ENCODE measurements at regions not wholly inside any gene's neighbourhood (a gene's known extent, or its start where the extent isn't known, plus 50 kb on each side); places are given as distances from the start of the nearest gene placed in this dataset.
A peak's percentile ranks its signal among the peaks of the same experiment; 100 is the strongest.

- no peak for DNase-seq
These were observed 408.7 kb upstream of the PKN2 start for GRCh38 chr1:88275259-88275862.

DNA sequence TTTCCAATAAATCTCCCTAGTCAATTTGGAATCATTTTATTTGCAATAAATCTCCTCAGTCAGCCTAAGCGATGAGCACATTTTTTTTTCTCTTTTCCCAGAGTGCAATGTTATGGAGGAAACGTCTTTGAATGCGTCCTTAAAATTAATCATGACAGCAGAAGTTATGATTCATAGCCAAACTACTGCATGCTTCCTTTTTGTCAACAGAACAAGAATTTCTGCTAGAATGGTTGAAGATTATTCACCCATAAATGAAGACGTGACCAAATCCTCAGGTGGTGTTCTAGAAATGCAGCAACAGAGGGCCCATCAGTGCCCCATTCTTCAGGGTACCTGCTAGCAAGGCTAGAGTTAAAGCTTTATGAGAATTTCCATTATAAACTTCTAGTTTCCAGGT is 407.9 kb upstream of the PKN2 start:
- DNase-seq: no peak

GRCh38 chr1:88284066-88284465 is 400.0 kb upstream of the PKN2 start:
- DNase-seq: no peak

DNA sequence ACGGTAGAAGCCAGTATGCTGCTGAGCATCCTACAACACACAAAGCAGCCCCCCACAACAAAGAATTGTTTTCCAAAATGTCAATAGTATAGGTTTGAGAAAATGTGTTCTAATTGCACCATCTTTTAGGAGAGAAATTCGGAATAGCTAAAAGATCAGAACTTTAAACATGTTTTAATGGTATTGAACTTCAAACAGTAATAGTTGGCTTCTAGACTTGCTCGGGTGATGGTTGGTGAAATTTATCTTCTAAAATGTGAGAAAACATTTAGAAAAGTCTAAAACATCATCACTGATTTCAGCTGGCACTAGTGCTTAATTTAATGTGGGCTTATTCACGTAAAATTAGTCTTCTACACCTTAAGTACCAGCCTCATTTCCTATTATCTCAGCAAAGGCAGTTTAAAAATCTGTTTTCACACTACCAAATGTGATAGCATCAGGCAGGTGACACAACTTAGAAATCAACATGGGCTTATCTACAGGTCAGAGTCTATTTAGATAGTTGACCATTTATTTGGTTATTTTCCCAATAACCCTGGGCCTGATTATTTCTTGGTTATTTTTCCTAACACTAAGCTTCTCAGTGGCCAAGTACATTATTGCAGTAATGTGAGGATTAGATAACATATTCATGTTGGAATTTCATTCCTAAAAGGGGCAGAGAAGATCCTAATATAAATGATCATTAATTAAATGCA is 399.3 kb upstream of the PKN2 start:
- DNase-seq: no peak

GRCh38 chr1:88286716-88287115 is 397.4 kb upstream of the PKN2 start:
- DNase-seq: no peak

DNA sequence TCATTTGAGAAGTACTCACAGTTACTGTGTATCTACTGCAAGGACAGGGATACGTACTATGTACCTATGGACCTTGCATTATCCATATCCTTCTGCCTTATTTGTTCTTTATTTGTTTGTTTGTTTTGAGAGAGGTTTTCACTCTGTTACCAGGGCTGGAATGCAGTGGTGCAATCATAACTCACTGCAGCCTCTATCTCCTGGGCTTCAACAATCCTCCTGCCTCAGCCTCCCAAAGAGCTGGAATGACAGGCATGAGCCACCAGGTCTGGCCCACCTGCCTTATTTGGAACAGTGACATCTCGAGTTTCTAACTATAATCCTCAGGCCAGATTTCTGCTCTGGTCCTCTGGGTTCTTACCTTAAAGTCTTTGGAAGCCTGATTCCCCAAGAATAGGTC is 395.5 kb upstream of the PKN2 start:
- DNase-seq: no peak

GRCh38 chr1:88289401-88290102 is 394.5 kb upstream of the PKN2 start:
- DNase-seq: no peak

- DNase-seq: no peak
These were observed 392.3 kb upstream of the PKN2 start for GRCh38 chr1:88291611-88292354.

- DNase-seq: no peak
These were observed 390.3 kb upstream of the PKN2 start for GRCh38 chr1:88293691-88294190.

DNA sequence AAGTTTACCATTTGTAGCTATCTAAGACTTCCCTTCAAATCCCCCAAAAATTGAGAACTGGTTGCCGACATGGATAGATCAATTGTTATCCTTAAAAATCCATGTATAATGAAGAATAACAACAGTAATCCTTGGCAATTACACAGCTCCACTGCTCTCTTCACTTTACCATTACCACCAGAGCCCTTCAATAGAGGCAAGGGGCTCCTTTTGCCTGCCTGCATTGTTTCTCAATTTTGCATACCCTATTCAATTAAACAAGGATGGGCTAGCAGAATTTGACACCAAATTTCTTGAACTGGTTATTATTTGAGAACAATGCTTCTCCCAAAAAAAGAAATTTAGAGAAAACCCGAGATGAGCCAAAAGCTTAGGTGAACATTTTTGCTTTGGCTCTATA is 387.8 kb upstream of the PKN2 start:
- DNase-seq: no peak

GRCh38 chr1:88296642-88297041 is 387.4 kb upstream of the PKN2 start:
- DNase-seq: no peak

- no peak for DNase-seq
These were observed 385.6 kb upstream of the PKN2 start for GRCh38 chr1:88298506-88298905.

GRCh38 chr1:88300752-88301263 is 383.3 kb upstream of the PKN2 start:
- DNase-seq: no peak

GRCh38 chr1:88302843-88303486 is 381.1 kb upstream of the PKN2 start:
- peak; percentile 21 for DNase-seq

GRCh38 chr1:88311265-88311664 is 372.8 kb upstream of the PKN2 start:
- no peak for DNase-seq

- DNase-seq: no peak
These were observed 372.2 kb upstream of the PKN2 start for GRCh38 chr1:88311907-88312306.

GRCh38 chr1:88317396-88317795 is 366.7 kb upstream of the PKN2 start:
- no peak for DNase-seq

- DNase-seq: no peak
These were observed 365.3 kb upstream of the PKN2 start for GRCh38 chr1:88318740-88319139.

DNA sequence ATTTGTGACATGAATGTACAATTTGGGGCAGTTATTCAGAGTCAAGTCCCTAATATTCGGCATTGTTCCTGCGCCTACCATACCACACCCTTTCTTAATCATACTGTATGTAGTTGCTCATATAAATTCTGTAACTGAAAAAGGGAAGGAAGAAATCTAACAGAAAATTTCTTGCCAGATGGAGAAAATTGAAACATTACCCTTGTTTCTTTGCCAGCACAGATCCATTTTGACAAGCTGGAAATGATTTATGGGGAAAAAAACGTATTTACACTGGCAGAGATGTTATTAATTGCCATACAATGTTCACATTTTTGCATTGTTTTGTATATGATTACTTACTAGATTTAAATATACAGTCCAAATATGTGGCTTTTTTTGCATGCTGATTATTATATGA is 363.8 kb upstream of the PKN2 start:
- no peak for DNase-seq

DNA sequence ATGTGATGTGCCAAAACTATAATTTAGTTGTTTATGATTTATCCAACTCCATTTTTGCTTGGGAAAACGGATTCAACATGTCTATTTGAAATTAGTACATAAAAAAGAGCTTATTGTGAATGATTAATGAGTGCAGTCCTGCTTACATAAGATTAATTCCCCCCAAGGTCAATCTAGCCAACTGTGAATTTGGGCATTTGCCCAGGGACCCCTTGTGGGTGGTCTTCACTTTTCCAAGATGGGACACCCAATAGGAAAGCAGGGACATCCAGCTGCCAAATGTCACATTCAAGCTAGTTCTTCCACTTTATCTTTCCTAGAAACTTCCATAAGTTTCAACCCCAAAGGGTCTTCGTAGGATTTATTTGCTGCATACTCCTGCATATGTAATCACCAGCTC is 362.4 kb upstream of the PKN2 start:
- DNase-seq: no peak

DNA sequence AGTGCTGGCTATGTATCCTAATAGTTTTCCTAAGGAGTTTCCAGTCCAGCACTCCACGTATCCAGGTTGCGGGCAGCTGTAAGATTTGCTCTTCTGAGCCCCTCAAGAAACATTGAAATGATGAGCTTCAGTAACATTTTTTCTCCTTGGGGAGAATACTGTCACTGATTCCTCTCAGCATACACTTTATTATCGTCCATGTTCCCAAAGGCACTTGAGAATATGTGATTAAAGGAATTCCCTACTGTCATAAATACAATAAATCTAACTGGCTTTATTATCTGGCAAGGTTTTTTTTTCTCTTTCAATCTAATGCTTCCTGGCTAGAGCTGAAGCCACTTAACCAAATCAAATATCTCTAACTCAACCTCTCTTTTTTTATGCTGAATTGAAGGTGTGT is 359.2 kb upstream of the PKN2 start:
- DNase-seq: no peak

GRCh38 chr1:88327391-88328267 is 356.4 kb upstream of the PKN2 start:
- no peak for DNase-seq

Measured in COR-L47 (cell line).